GM13977 (cell line): ENCODE measurements at regions not wholly inside any gene's neighbourhood (a gene's known extent, or its start where the extent isn't known, plus 50 kb on each side); places are given as distances from the start of the nearest gene placed in this dataset.

Source experiments
- DNase-seq: peaks from one replicate; pipeline ENCODE4 v3.0.0; 2012; ENCODE audit warnings: low spot score
- in situ Hi-C: fragments of 300-500 bp; cut with MboI; formaldehyde crosslinking; loops from one replicate; pipeline ENCODE4 v1.12.0; 2022; ENCODE audit warnings: low sequenced_read_pairs, low pct_unique_long_range_greater_than_20kb, mixed read lengths, inconsistent platforms; ENCODE audit not compliant: unreplicated experiment
- TF ChIP-seq, protein P1 (sequence below): IDR thresholded peaks from 2 replicates; pipeline ENCODE4 v1.5.1; 2012; ENCODE audit warnings: mild to moderate bottlenecking, control low read depth; ENCODE audit not compliant: insufficient read depth; ENCODE audit errors: extremely low read depth, missing control alignments

DNA sequence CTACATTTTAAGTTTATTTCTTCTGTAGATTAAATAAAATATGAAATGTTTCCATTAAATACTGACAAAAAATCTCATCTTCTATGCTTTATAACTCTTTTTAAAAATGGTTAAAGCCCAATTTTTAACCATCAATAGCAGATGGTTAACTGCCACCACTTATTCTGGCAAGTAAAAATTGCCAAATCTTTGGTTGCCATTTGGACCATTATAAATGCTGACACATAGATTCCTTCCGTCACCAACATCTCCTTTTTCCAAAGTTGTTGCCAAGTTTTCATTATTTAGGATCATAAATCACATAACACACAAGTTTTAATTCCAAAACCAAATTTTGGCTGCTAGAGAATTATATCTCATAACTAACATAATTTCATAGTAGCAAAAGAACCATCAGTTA is 1614.3 kb downstream of the REEP3 start:
- TF ChIP-seq, protein P1, sequence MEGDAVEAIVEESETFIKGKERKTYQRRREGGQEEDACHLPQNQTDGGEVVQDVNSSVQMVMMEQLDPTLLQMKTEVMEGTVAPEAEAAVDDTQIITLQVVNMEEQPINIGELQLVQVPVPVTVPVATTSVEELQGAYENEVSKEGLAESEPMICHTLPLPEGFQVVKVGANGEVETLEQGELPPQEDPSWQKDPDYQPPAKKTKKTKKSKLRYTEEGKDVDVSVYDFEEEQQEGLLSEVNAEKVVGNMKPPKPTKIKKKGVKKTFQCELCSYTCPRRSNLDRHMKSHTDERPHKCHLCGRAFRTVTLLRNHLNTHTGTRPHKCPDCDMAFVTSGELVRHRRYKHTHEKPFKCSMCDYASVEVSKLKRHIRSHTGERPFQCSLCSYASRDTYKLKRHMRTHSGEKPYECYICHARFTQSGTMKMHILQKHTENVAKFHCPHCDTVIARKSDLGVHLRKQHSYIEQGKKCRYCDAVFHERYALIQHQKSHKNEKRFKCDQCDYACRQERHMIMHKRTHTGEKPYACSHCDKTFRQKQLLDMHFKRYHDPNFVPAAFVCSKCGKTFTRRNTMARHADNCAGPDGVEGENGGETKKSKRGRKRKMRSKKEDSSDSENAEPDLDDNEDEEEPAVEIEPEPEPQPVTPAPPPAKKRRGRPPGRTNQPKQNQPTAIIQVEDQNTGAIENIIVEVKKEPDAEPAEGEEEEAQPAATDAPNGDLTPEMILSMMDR, result no peak
- in situ Hi-C loops, result no loop called here
- DNase-seq, result no peak

DNA sequence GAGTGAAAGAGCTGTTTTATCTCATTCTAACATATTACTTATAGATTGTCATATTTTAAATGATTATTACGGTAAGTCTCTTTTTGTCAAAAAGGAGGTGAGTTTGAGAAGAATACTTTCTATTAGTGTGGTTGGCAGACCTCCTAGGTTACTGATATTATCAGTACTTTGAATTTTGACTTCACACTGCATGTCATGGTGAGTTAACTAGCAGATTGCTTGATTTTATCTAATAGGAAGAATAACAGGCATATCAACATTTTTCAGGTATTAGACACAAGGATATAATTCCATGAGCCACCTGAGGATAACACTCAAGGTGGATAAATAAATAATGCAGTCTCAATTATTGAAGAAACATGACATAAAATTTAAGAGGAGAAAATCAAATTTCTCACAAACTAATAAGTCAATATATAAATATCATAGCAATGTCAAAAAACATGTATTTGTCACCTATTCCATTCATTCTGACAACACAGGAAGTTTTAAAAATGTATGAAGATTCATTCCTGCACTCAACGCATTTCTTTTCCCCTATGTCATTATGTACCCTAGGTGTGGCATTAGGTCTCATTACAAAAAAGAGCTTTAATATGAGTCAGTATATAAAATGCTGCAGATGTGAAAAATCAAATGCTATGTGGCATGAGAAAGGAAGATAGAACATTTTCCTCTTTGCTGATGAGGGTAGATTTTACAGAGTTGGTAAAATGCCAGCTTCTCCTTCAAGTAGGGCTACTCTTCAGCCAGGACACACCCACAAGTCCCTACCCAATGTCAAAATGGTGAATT is 1621.6 kb downstream of the REEP3 start:
- in situ Hi-C loops, result no loop called here
- TF ChIP-seq, protein P1, result no peak
- DNase-seq, result no peak

DNA sequence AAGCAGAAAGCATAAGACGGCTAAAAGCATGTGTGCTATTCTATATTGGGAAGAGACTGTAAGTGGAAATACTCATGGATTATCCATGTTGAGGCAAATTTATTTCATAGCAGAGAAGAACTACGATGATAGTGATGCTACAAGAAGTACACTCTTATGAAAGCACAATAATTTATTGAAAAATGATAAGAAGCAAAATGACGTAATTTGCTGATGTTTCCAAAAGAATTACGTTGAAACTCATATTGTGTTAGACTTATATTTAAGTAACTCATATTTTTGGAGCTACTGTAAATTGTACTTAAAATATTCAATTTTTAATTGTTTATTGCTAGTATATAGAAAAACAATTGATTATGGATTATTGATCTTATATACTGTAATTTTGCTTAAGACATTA is 1622.5 kb downstream of the REEP3 start:
- in situ Hi-C loops, result no loop called here
- TF ChIP-seq, protein P1, result no peak
- no peak for DNase-seq

DNA sequence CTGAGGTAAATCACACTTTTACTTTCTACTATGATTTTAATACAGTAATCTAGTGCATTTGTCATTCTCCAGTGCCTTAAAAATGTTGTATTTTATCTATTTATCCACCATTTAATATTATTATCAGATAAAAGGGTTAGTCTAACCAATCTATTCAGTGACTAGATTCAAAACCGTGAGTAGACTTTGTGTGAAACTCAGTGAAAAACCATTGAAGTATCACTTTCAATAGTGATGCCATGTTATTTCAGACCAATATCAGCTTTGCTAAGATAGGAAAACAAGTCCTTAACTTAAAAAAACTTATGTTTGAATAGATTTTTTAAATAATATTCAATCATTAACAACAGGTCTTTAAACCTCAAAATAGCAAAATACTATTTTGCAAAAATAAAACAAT is 1628.7 kb downstream of the REEP3 start:
- TF ChIP-seq, protein P1, result no peak
- DNase-seq, result no peak
- in situ Hi-C loops, result no loop called here

DNA sequence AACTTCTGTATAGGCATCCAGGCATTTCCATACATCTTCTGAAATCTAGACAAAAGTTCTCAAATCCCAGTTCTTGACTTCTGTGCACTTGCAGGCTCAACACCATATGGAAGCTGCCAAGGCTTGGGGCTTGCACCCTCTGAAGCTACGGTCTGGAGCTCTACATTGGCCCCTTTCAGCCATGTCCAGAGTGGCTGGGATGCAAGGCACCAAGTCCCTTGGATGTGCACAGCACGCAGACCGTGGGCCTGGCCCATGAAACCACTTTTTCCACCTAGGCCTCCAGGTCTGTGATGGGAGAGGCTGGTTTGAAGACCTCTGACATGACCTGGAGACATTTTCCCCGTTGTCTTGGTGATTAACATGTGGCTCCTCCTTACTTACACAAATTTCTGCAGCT is 1645.1 kb downstream of the REEP3 start:
- DNase-seq, result no peak
- in situ Hi-C loops, result no loop called here
- TF ChIP-seq, protein P1, result no peak

DNA sequence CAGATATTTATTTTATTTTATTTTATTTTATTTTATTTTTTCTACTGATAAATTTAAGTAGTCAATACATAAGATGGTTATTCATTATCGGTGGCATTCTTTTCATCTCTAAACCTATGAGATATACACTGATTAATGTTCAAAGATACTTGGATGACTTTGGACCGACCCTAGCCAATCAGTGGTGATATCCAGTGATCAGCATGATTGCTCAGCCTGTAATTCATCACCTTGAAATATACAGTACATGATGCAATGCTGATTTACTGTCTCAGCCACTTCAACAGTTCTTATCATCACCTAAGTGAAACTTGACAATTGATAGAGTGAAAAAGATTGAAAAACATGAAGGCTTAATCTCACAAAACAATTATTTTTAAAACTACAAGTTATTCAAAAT is 1651.0 kb downstream of the REEP3 start:
- in situ Hi-C loops, result no loop called here
- no peak for DNase-seq
- TF ChIP-seq, protein P1, result no peak
